ENCODE measurements at regions not wholly inside any gene's neighbourhood (a gene's known extent, or its start where the extent isn't known, plus 50 kb on each side); places are given as distances from the start of the nearest gene placed in this dataset.

DNA sequence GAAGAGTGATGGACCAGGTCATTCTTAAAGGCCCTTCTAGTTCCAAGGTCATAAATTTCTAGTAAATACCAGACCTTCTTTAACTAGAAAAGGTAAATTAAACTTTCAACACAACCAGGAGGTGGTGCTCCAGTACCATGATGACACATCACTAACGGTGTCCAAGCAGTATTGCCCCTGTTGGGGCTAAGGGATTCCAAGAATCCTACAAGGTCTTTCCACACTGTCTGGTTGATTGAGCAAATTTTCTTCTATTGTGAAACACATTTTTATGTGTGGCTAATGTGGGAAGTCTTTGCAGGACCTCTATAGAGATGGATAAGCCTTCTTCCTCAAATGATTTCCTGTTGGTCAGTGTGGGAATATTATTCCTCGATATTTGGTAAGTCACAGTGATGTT is 459.6 kb upstream of the PAPPA start:
- no peak overlapping the region for H3K4me3 Mint-ChIP-seq (ENCODE audit: unreplicated experiment)
- H3K9me3 Mint-ChIP-seq (ENCODE audit: unreplicated experiment) = peaks cover 9% of the 10 kb centered on the region
- no peaks in the 10 kb centered on the region for H3K27me3 Mint-ChIP-seq (ENCODE audit: unreplicated experiment)
- peaks cover 48% of the 10 kb centered on the region for H3K4me1 Mint-ChIP-seq (ENCODE audit: unreplicated experiment)
- DNase-seq (ENCODE audit: extremely low spot score, unreplicated experiment) = no peak
- H3K27ac Mint-ChIP-seq (ENCODE audit: unreplicated experiment) = peak overlapping the region; percentile 51
- peaks cover 2% of the 10 kb centered on the region for H3K36me3 Mint-ChIP-seq (ENCODE audit: unreplicated experiment)
- TF ChIP-seq CTCF (IDR thresholded peaks at IDR 0.05) = peak; percentile 66

- peaks cover 7% of the 10 kb centered on the region for H3K9me3 Mint-ChIP-seq (ENCODE audit: unreplicated experiment)
- no peak for DNase-seq (ENCODE audit: extremely low spot score, unreplicated experiment)
- H3K27me3 Mint-ChIP-seq (ENCODE audit: unreplicated experiment) = no peaks in the 10 kb centered on the region
- peaks cover 2% of the 10 kb centered on the region for H3K36me3 Mint-ChIP-seq (ENCODE audit: unreplicated experiment)
- H3K4me1 Mint-ChIP-seq (ENCODE audit: unreplicated experiment) = peaks cover 48% of the 10 kb centered on the region
- TF ChIP-seq CTCF (IDR thresholded peaks at IDR 0.05) = no peak
- no peak overlapping the region for H3K4me3 Mint-ChIP-seq (ENCODE audit: unreplicated experiment)
- no peak overlapping the region for H3K27ac Mint-ChIP-seq (ENCODE audit: unreplicated experiment)
These were observed 458.6 kb upstream of the PAPPA start for GRCh38 chr9:115694991-115695390.

GRCh38 chr9:115712981-115713380 is 440.6 kb upstream of the PAPPA start:
- H3K36me3 Mint-ChIP-seq (ENCODE audit: unreplicated experiment) = peaks cover 2% of the 10 kb centered on the region
- no peak overlapping the region for H3K4me3 Mint-ChIP-seq (ENCODE audit: unreplicated experiment)
- no peaks in the 10 kb centered on the region for H3K27me3 Mint-ChIP-seq (ENCODE audit: unreplicated experiment)
- peaks cover 52% of the 10 kb centered on the region for H3K4me1 Mint-ChIP-seq (ENCODE audit: unreplicated experiment)
- DNase-seq (ENCODE audit: extremely low spot score, unreplicated experiment) = no peak
- peaks cover 5% of the 10 kb centered on the region for H3K9me3 Mint-ChIP-seq (ENCODE audit: unreplicated experiment)
- peak overlapping the region; percentile 84 for H3K27ac Mint-ChIP-seq (ENCODE audit: unreplicated experiment)
- TF ChIP-seq CTCF (IDR thresholded peaks at IDR 0.05) = no peak

- DNase-seq (ENCODE audit: extremely low spot score, unreplicated experiment) = no peak
- no peaks in the 10 kb centered on the region for H3K36me3 Mint-ChIP-seq (ENCODE audit: unreplicated experiment)
- peaks cover 5% of the 10 kb centered on the region for H3K9me3 Mint-ChIP-seq (ENCODE audit: unreplicated experiment)
- H3K27ac Mint-ChIP-seq (ENCODE audit: unreplicated experiment) = peak overlapping the region; percentile 84
- no peaks in the 10 kb centered on the region for H3K27me3 Mint-ChIP-seq (ENCODE audit: unreplicated experiment)
- no peak for TF ChIP-seq CTCF (IDR thresholded peaks at IDR 0.05)
- peaks cover 62% of the 10 kb centered on the region for H3K4me1 Mint-ChIP-seq (ENCODE audit: unreplicated experiment)
- H3K4me3 Mint-ChIP-seq (ENCODE audit: unreplicated experiment) = no peak overlapping the region
These were observed 437.9 kb upstream of the PAPPA start for GRCh38 chr9:115715666-115716065.

GRCh38 chr9:115717298-115717697 is 436.3 kb upstream of the PAPPA start:
- Mint-ChIP-seq H3K27me3 (ENCODE audit: unreplicated experiment) (no peaks in the 10 kb centered on the region), H3K9me3 (ENCODE audit: unreplicated experiment) (peaks cover 5% of the 10 kb centered on the region), H3K27ac (ENCODE audit: unreplicated experiment) (peak overlapping the region; percentile 84), H3K4me1 (ENCODE audit: unreplicated experiment) (peaks cover 59% of the 10 kb centered on the region), H3K36me3 (ENCODE audit: unreplicated experiment) (no peaks in the 10 kb centered on the region), H3K4me3 (ENCODE audit: unreplicated experiment) (no peak overlapping the region)
- TF ChIP-seq CTCF (IDR thresholded peaks at IDR 0.05) = no peak
- no peak for DNase-seq (ENCODE audit: extremely low spot score, unreplicated experiment)
